CD4-positive, alpha-beta T cell treated with Interleukin-21 for 1 hour (primary cell): ENCODE measurements at regions not wholly inside any gene's neighbourhood (a gene's known extent, or its start where the extent isn't known, plus 50 kb on each side); places are given as distances from the start of the nearest gene placed in this dataset.
"Not testable (repeated sequence)": the region's sequence is repeated elsewhere in the genome, so short reads cannot be mapped to it uniquely, and the experiment has no call there.

Experiments
- DNase-seq: peaks from one replicate; pipeline ENCODE4 v3.0.0-alpha.2; 2020

DNA sequence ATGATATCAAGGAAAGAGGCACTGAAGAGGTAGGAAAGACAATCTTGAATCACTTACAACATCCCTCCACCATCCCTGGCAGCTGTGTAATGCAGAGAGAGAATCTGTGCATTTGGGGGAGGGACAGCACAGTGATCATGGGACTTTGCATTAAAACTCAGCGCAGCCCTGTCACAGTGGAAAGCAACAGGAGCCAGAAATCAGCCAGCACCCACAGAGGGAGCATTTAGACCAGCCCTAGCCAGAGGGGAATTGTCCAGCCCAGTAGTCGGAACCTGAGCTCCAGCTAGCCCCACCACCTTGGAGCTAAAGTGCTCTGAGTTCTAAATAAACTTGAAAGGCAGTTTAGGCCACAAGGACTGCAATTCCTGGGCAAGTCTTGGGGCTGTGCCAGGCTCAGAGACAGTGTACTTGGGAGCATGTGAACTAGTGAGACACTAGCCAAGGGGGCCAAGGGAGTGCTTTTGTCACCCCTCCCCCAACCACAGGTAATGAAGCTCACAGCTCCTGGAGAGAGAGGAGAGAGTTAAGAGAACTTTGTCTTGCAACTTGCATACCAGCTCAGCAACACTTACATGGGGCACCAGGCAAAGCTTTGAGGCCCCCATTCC is 83.9 kb upstream of the FAM241A start:
- DNase-seq, result no peak

- no peak for DNase-seq
Measured at GRCh38 chr4:112063260-112063659, 82.0 kb upstream of the FAM241A start.

DNA sequence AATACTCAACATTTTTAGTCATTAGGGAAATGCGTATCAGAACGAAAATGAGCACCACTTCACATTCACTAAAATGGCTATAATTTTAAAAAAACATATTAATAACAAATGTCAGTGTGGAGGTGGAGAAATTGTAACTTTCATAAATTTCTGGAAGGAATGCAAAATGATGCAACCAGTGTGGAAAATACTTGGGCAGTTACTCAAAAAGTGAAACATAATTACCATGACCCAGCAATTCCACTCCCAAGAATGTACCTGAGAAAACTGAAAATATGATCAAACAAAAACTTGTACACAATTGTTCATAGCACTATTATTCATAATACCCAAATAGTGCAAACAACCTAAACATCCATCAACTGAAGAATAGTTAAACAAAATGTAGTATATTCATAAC is 76.1 kb upstream of the FAM241A start:
- DNase-seq, result no peak

GRCh38 chr4:112073181-112073580 is 72.1 kb upstream of the FAM241A start:
- no peak for DNase-seq

- peak; percentile 55 for DNase-seq
Measured at GRCh38 chr4:112075129-112075753, 70.0 kb upstream of the FAM241A start.

DNA sequence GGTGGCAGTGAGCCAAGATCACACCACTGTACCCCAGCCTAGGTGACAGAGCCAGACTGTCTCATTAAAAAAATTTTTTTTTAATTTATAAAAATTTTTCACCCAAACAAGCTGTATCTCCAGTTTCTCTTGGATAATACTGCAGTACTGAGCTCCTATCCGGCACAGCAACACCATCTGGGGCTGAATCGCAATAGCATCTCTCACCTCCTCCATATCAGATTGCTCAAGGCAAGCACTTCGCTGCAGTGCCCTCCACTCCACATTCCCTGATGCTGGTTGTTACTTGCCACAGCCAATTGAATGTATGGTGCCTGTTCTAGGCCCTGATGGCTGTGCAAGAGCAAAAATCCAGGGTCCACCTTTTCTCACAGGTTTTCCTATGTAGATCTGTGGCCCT is 69.3 kb upstream of the FAM241A start:
- no peak for DNase-seq

- DNase-seq, result no peak
Measured at GRCh38 chr4:112076919-112077608, 68.2 kb upstream of the FAM241A start.

- no peak for DNase-seq
Measured at GRCh38 chr4:112077743-112078142, 67.5 kb upstream of the FAM241A start.

- no peak for DNase-seq
Measured at GRCh38 chr4:112082954-112083586, 62.2 kb upstream of the FAM241A start.

GRCh38 chr4:112083587-112084347 is 61.5 kb upstream of the FAM241A start:
- no peak for DNase-seq

GRCh38 chr4:112085156-112086035 is 59.9 kb upstream of the FAM241A start:
- peak; percentile 16 for DNase-seq

- no peak for DNase-seq
Measured at GRCh38 chr4:112086036-112086434, 59.2 kb upstream of the FAM241A start.

GRCh38 chr4:112086661-112087060 is 58.6 kb upstream of the FAM241A start:
- DNase-seq, result peak; percentile 1

DNA sequence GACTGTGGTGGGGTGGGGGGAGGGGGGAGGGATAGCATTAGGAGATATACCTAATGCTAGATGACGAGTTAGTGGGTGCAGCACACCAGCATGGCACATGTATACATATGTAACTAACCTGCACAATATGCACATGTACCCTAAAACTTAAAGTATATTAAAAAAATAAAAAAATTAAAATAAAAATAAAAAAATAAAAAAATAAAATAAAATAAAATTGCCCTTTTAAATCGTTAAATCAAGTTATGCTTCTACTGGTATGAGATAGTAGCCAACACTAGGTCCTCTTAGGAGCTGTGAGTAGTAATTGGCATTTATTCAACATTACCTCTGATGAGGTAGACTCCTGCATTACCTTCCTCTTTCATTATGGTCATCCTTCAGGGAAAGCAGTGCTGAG is 52.9 kb upstream of the FAM241A start:
- DNase-seq, result not testable (repeated sequence)

GRCh38 chr4:112093636-112094202 is 51.5 kb upstream of the FAM241A start:
- no peak for DNase-seq

DNA sequence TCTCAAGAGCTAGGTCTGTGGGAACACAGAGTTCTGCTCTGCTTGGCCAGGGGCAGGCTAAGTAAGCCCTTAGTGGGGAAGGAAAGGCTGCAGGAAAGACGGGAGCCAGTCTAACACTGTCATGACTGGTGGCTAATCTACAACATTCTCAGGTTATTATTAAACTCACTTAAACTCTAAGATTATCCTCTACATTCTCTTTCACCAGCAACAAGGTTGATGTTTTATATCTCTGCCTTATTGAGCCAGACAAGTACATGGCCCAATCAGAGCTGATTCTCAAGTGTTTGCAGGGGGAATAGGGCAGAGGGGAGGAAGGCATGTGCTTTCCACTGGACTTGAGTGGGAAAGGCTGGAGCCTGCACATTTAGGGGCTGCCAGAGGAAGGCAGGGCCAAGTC is 50.9 kb upstream of the FAM241A start:
- DNase-seq, result no peak
